Transverse colon (tissue), 4 donors: ENCODE measurements at regions not wholly inside any gene's neighbourhood (a gene's known extent, or its start where the extent isn't known, plus 50 kb on each side); places are given as distances from the start of the nearest gene placed in this dataset.

Experiments
- EP300 ChIP-seq: sonication (generic); formaldehyde crosslinking; IDR thresholded peaks from one replicate; pipeline ENCODE4 v1.6.1; 2017; ENCODE audit warnings: antibody characterized with exemption, low read depth
- POLR2A ChIP-seq: fragments of 450-650 bp; IDR thresholded peaks from one replicate; pipeline ENCODE4 v1.6.1; 2016; ENCODE audit warnings: antibody characterized with exemption, mild to moderate bottlenecking, moderate library complexity
- POLR2AphosphoS5 ChIP-seq, 3 donors: sonication (generic); formaldehyde crosslinking; IDR thresholded peaks; one replicate each; pipeline ENCODE4 v1.6.1; 2016; ENCODE audit warnings: antibody characterized with exemption in 3 of 3
- TF ChIP-seq, protein P1 (sequence below), 5 experiments: fragments of 200-600 bp in 3 of 5; fragments of 450-650 bp in 2 of 5; sonication (generic) in 3 of 5; IDR thresholded peaks; 1 replicate in 2 of 5; 2 replicates in 3 of 5; pipeline ENCODE4 v1.5.1; 2016 to 2017; ENCODE audit warnings: antibody characterized with exemption in 5 of 5, inconsistent platforms in 3 of 5, mild to moderate bottlenecking in 2 of 5, moderate library complexity in 1 of 5

DNA sequence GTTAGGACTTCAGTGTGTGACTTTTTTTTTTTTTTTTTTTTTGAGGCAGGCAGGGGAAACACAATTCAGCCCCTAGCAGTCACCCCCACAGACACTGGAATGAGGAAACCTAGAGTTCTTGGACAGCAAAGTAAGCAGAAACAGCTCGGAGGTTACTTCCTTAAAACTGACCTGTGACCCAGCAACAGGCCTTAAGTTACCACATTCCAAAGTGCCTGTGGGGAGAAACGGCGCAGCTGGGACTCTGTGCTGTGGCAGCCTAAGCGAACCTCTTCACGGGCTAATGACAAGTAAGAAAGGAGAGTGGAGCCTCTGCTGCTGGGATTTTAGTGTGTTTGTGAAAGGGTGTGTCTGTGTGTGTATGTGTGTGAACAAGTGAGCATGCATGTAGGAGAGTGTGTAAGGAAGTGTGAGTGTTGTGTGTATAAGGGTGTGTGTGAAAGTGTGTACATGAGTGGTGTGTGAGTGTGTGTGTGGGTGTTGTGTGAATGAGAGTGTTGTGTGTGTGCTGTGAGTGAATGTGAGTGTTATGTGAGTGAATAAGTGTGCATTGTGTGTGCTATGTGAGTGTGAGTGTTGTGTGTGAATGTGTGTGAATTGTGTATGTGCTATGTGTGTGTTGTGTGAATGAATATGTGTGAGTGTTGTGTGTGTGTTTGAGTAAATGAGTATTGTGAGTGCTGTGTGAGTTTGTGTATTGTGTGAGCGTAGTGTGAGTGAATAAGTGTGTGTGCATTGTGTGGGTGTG, 180.8 kb downstream of the BRINP2 start:
- TF ChIP-seq, protein P1, sequence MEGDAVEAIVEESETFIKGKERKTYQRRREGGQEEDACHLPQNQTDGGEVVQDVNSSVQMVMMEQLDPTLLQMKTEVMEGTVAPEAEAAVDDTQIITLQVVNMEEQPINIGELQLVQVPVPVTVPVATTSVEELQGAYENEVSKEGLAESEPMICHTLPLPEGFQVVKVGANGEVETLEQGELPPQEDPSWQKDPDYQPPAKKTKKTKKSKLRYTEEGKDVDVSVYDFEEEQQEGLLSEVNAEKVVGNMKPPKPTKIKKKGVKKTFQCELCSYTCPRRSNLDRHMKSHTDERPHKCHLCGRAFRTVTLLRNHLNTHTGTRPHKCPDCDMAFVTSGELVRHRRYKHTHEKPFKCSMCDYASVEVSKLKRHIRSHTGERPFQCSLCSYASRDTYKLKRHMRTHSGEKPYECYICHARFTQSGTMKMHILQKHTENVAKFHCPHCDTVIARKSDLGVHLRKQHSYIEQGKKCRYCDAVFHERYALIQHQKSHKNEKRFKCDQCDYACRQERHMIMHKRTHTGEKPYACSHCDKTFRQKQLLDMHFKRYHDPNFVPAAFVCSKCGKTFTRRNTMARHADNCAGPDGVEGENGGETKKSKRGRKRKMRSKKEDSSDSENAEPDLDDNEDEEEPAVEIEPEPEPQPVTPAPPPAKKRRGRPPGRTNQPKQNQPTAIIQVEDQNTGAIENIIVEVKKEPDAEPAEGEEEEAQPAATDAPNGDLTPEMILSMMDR (IDR thresholded peaks at IDR 0.05), result no peak
- TF ChIP-seq POLR2A (no peak), EP300 (no peak), POLR2AphosphoS5 (IDR thresholded peaks at IDR 0.05) (no peak)
